Activated naive CD4-positive, alpha-beta T cell treated with anti-CD3 and anti-CD28 coated beads, Interleukin-2, amount 50 U/mL, for 24 hours (primary cell): ENCODE measurements at regions not wholly inside any gene's neighbourhood (a gene's known extent, or its start where the extent isn't known, plus 50 kb on each side); places are given as distances from the start of the nearest gene placed in this dataset.

ENCODE experiments used
- H3K27ac Mint-ChIP-seq: one replicate; pipeline ENCODE4 v1.8.0; 2021; ENCODE audit warnings: mild to moderate bottlenecking, mixed read lengths
- H3K27me3 Mint-ChIP-seq: one replicate; pipeline ENCODE4 v1.8.0; 2021; ENCODE audit warnings: mixed read lengths
- H3K36me3 Mint-ChIP-seq: one replicate; pipeline ENCODE4 v1.8.0; 2021; ENCODE audit warnings: mixed read lengths
- H3K4me1 Mint-ChIP-seq: one replicate; pipeline ENCODE4 v1.8.0; 2021; ENCODE audit warnings: mixed read lengths
- H3K4me3 Mint-ChIP-seq: one replicate; pipeline ENCODE4 v1.8.0; 2021; ENCODE audit warnings: mild to moderate bottlenecking, mixed read lengths
- H3K9me3 Mint-ChIP-seq: one replicate; pipeline ENCODE4 v1.8.0; 2021; ENCODE audit warnings: mixed read lengths

DNA sequence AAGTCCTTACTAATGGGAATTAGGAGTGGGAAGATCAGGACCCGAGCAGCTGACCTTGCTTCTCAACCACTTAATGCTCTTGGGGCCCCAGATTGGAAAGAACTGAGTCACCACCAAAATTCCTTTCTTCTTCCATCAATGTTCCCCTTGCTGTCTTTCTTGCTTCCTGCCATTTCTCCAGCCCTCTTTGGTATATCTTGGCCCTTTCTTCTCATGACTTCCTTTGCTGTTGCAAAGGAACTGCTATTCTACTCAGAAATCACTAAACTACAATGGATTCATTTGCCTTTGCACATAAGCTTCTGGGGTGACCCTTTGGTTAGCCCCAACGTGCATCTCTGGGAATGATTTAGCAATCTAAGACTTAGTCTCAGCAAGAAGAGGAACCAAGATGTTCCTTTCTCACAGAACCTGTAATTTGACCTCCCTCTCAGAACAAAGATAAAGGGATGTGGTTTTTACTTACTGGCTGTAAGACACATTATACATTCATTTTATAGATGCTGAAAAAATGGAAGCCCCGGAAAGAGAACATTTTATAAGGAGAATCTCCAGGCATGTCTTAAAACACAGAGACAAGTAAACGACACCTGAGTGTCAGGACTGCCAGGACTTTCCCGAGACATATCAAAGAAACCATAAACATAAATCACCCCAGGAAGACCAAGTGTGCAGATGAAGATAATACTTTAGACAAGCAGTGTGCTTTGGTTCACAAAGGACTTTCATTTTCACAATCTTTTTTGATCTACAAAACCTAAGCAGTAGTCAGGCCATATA lies 99.0 kb upstream of the TNFAIP3 start:
- no peaks in the 10 kb centered on the region for H3K9me3 Mint-ChIP-seq
- no peaks in the 10 kb centered on the region for H3K27me3 Mint-ChIP-seq
- peak overlapping the region; percentile 56 for H3K4me3 Mint-ChIP-seq
- H3K36me3 Mint-ChIP-seq = no peaks in the 10 kb centered on the region
- H3K27ac Mint-ChIP-seq = peak overlapping the region; percentile 63
- H3K4me1 Mint-ChIP-seq = peaks cover 26% of the 10 kb centered on the region

DNA sequence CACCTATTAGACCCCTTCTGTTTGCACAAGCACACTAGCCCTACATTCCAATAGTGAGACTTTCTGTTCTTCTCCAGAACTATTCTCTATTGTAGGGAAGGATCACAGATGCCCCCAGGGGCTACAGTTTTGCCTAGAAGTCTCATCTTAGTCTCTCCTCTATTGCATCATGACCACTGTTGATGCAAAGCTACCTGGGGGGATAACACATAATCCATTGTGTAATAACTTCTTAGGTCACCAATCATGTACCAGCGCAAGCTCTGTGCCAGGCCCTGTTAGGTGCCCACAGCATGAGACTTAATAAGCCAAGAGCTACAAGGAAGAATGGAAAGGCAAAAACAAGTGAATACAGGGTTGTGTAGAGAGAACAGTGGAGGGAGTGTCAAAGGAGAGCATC lies 98.1 kb upstream of the TNFAIP3 start:
- no peak overlapping the region for H3K4me3 Mint-ChIP-seq
- no peak overlapping the region for H3K27ac Mint-ChIP-seq
- H3K4me1 Mint-ChIP-seq = peaks cover 26% of the 10 kb centered on the region
- no peaks in the 10 kb centered on the region for H3K27me3 Mint-ChIP-seq
- H3K9me3 Mint-ChIP-seq = no peaks in the 10 kb centered on the region
- no peaks in the 10 kb centered on the region for H3K36me3 Mint-ChIP-seq

DNA sequence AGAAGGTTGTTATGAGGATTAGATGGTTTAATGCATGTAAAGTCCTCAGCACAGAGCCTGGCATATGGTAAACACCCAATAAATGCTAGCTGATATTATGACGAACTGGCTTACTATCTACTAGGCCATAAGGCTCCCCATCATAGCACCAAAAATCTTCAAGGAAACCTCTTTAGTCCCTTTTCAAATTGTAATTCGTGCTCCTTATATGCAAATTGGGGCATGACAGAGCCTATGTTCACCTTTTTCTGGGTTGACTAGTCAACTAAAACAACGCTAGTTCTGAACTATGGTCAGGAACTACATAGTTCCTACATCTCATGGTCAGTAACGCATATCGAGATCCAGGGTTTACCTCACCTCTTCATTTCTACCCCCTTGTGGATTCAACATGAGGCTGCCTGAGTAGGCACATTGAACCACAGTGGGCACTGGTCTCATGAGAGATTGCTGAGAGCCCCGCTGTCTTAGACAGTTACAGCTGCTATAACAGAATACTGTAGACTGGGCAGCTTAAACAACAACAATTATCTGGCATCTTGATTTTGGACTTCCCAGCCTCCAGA lies 97.2 kb upstream of the TNFAIP3 start:
- Mint-ChIP-seq H3K9me3 (no peaks in the 10 kb centered on the region), H3K4me3 (no peak overlapping the region), H3K36me3 (no peaks in the 10 kb centered on the region), H3K27ac (no peak overlapping the region), H3K4me1 (peaks cover 26% of the 10 kb centered on the region), H3K27me3 (no peaks in the 10 kb centered on the region)

DNA sequence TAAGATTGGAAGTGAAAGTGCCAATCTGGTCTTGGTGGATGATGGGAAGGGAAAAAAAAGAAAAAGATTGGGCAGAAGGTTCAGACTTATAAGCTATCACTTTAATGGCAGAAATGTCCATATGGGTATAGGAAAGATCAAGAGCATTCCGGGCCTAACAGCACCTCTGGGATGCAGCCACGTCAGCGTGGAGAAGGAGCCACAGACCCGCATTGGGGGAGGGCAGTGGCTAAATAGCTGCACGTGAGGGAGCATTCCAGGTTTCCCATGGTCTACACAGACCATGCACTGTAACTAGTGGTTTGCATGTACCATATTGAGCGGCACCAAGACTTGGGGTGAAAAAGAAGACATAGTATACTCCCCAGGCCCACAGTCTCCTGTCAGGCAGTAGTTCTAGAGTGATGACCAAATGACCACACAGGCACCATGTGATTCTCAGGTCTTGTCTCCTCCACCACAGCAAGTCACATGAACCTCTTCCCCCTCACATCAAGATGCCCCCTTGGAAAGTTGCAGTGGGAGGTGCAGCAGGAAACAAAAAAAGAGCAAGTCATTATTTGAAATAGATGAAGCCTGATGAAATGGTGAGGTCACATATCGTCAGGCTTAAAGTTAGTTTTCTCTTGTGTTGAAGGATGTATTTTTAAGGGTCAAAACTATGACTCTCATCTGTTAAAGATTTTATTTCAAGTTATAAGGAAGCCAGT lies 94.4 kb upstream of the TNFAIP3 start:
- no peaks in the 10 kb centered on the region for H3K9me3 Mint-ChIP-seq
- H3K4me3 Mint-ChIP-seq = no peak overlapping the region
- peaks cover 16% of the 10 kb centered on the region for H3K4me1 Mint-ChIP-seq
- no peak overlapping the region for H3K27ac Mint-ChIP-seq
- no peaks in the 10 kb centered on the region for H3K27me3 Mint-ChIP-seq
- H3K36me3 Mint-ChIP-seq = no peaks in the 10 kb centered on the region

DNA sequence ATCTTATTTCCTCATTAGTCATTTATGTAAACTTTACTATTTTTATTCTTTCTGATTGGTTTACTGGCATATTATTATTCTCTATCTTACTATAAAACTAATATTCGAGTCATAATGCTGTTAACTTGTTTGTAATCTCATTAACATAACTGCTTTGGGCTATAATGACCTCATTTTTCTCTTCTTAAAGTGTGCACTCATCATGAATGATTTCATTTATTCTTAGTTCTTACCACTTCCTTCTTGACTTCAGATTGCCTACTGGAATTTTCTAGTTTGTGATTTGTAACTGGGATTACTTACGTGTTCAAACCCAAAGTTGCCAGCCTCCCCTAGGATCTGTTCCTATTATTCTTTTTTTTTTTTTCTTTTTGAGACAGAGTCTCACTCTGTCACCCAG lies 91.8 kb upstream of the TNFAIP3 start:
- Mint-ChIP-seq H3K4me3 (no peak overlapping the region), H3K9me3 (no peaks in the 10 kb centered on the region), H3K4me1 (no peaks in the 10 kb centered on the region), H3K27me3 (no peaks in the 10 kb centered on the region), H3K36me3 (no peaks in the 10 kb centered on the region), H3K27ac (no peak overlapping the region)

DNA sequence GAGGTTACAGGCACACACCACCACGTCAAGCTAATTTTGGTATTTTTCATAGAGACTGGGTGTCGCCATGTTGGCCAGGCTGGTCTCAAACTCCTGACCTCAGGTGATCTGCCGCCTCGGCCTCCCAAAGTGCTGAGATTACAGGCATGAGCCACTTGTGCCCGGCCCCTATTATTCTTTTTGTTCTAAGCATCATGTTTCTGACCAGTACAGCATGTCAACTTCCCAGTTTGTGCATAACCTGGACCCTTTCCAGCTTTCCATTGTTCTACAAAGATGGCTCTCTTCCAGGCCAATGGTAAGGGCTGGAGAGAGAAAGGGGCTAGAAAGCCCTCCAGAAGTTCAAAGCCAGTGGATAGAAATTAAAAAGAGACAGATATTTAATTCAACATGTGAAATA lies 91.3 kb upstream of the TNFAIP3 start:
- Mint-ChIP-seq H3K27ac (no peak overlapping the region), H3K36me3 (no peaks in the 10 kb centered on the region), H3K4me3 (no peak overlapping the region), H3K9me3 (no peaks in the 10 kb centered on the region), H3K27me3 (no peaks in the 10 kb centered on the region), H3K4me1 (no peaks in the 10 kb centered on the region)

DNA sequence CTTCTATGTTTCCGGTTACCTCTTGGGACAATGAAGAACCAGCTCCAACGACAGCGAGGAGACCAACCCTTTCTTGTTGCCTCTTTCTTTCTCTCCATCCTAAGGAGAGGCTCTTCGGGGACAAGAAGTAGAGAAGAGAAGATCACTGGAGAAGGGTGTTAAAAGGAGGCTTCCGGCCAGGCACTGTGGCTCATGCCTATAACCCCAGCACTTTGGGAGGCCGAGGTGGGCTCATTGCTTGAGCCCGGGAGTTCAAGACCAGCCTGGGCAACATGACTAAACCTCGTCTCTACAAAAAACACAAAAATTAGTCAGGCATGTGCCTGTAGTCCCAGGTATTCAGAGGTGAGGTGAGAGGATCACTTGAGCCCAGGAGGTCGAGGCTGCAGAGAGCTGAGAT lies 90.8 kb upstream of the TNFAIP3 start:
- H3K27me3 Mint-ChIP-seq = no peaks in the 10 kb centered on the region

DNA sequence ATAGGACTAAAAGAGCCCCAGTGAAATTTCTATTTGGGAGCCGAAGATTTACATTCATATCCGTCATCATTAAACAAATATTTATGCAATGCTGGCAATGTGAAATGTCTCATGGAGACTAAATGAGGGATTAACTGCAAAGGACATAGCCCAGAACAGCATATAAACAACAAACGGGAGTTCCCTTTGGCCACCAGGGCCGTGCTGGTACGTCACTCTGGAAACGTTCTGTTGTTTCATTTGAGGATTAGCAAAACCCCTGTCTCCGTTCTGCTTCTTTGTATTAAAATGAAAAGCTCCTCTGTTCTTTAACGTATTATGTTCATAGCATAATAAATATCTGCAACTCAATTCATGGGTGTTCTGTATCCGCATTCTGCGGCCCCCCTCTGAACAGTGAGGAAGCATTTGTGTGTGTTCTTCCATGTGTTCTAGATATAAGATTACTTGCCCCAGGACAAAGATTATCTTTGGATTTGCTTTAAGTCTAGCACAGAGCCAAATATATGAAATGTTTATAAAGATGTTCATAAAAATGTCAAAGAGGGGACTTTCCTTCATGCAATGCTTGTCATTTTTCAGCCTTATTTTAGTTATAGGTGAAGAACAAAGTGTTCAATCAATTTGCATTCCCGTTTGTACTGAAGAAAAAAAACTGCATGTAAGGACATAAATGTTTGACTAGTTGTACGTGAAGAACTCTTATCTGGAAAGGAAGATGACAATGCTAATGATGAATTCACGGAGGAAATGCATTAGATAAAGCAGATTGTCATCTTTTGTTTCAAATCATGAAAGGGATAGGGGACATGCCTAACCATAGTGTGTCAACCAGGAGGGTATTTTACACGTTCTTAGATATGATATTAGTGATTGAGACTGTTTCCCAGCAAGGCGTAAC lies 90.0 kb upstream of the TNFAIP3 start:
- Mint-ChIP-seq H3K9me3 (no peaks in the 10 kb centered on the region), H3K27ac (no peak overlapping the region), H3K36me3 (no peaks in the 10 kb centered on the region), H3K4me1 (no peaks in the 10 kb centered on the region), H3K27me3 (no peaks in the 10 kb centered on the region), H3K4me3 (no peak overlapping the region)

More for the DNA sequence above, 90.8 kb upstream of the TNFAIP3 start:
- Mint-ChIP-seq H3K27ac (no peak overlapping the region), H3K4me3 (no peak overlapping the region), H3K9me3 (no peaks in the 10 kb centered on the region), H3K4me1 (no peaks in the 10 kb centered on the region), H3K36me3 (no peaks in the 10 kb centered on the region)

DNA sequence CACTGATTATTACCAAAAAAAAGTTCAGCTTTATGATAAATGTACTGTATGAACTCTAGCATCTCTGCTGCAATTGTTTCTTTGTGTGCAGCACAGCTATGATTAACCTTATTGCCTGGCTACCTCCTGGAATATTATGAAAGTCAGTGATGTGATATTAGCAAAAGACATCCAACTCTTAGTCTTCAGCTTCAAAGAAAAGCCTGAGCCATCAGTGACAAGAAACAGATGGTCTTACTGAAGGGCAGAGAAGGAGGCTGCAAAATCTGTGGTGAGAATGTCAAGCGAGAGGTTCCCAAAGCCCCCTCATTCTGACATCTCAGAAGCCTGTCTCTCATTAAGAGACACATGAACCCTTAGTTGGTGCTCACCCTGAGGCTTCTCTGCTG lies 89.4 kb upstream of the TNFAIP3 start:
- no peak overlapping the region for H3K4me3 Mint-ChIP-seq

DNA sequence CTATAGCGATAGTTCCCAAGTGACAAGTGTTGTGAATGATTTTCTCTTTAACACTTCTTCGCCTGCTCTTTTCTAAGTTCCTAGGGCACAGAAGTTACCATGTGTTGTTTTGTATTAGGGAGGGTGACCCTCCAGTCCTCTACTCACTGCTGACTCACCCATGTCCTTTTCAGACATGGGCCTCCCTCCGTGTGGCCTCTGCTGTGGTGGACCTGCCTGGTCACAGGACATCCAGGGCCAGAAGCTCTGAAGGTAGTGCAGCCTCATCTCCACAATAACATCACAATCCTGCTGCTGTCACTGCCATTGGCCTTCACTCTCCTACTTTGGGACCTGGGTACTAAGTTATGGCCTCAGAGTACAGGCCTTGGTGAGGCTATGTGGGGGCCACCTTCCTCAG lies 87.1 kb upstream of the TNFAIP3 start:
- H3K36me3 Mint-ChIP-seq = no peaks in the 10 kb centered on the region
- no peaks in the 10 kb centered on the region for H3K27me3 Mint-ChIP-seq
- H3K9me3 Mint-ChIP-seq = no peaks in the 10 kb centered on the region
- no peak overlapping the region for H3K4me3 Mint-ChIP-seq
- H3K4me1 Mint-ChIP-seq = no peaks in the 10 kb centered on the region
- no peak overlapping the region for H3K27ac Mint-ChIP-seq

More for the DNA sequence above, 89.4 kb upstream of the TNFAIP3 start:
- Mint-ChIP-seq H3K36me3 (no peaks in the 10 kb centered on the region), H3K9me3 (no peaks in the 10 kb centered on the region), H3K4me1 (no peaks in the 10 kb centered on the region), H3K27me3 (no peaks in the 10 kb centered on the region), H3K27ac (no peak overlapping the region)

DNA sequence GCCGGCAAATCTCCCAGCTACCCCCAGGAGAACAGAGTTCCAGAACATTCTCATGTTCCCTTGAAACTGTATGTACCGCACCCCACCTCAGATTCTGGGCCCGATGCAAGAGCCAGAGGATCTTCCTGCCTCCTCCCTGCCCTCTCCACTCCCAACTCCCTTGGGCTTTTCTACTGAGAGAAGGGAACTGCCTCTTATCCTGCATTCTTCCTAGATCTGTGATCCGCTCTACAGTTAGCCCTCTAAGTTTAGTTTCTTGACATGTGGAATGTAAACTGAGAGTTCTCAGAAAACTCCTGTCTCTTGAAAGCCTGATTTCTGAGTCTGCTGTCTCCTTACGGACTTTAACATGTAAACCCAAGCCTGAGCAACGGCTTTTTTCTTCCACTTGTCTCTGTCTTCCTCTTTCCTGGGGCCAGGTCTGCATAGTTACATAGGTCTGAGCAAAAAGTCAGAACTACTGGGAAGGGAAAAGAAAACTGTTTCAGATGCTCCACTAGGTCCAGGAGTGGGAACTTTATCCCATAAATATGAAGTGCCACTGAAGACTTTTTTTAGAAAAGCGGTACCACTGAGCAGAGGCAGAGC lies 86.5 kb upstream of the TNFAIP3 start:
- H3K27me3 Mint-ChIP-seq = no peaks in the 10 kb centered on the region
- H3K4me1 Mint-ChIP-seq = no peaks in the 10 kb centered on the region
- no peaks in the 10 kb centered on the region for H3K36me3 Mint-ChIP-seq
- no peaks in the 10 kb centered on the region for H3K9me3 Mint-ChIP-seq
- H3K4me3 Mint-ChIP-seq = no peak overlapping the region
- no peak overlapping the region for H3K27ac Mint-ChIP-seq

DNA sequence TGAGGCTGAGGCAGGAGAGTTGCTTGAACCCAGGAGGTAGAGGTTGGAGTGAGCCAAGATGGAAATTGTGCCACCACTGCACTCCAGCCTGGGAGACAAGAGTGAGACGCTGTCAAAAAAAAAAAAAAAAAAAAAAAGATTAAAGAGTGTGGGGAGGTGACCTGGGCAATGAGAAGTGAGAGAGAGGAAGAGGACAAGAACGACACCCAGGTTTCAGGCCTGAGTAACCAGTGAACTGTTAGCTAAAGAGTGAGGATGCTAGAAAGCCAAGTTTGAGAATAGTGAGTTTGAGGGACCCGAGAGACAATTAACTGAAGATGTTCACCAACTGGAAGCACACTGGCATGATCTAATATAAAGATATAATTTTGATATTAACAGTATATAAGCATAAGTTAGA lies 85.4 kb upstream of the TNFAIP3 start:
- no peaks in the 10 kb centered on the region for H3K4me1 Mint-ChIP-seq
- H3K36me3 Mint-ChIP-seq = no peaks in the 10 kb centered on the region
- H3K4me3 Mint-ChIP-seq = no peak overlapping the region
- H3K27ac Mint-ChIP-seq = no peak overlapping the region
- no peaks in the 10 kb centered on the region for H3K27me3 Mint-ChIP-seq
- H3K9me3 Mint-ChIP-seq = no peaks in the 10 kb centered on the region

DNA sequence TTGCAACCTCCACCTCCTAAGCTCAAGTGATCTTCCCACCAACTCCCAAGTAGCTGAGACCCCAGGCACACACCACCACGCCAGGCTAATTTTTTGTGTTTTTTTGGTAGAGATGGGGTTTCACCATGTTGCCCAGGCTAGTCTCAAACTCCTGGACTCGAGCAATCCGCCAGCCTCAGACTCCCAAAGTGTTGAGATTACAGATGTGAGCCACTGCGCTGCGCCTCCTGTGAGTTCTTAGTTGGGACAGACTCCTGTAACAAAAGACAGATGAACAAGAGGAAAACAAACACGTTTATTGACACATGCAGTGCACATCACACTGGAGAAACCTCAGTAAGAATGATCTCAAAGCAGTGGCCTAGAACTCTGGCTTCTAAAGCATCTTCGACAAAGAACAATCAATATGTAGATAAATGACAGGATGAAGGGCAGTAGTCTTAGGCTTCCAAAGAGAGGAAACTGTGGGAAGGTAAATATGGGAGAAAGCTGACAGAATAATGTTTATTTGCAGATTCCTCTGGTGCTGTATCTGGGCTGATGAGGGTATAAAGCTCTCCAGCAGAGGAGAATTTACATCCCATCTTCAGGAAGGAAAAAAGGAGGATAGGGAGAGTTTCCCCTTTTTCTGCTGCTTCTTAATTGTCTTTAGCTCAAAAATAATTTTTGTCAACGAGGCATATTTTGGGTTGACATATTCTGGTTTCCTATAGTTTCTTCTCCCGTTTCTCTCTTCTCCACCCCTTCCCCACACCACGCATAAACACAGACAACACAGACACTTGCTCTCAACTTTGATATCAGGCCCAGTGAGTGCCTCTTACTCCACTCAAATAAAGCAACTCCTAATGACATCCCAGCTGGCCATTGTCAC lies 84.7 kb upstream of the TNFAIP3 start:
- Mint-ChIP-seq H3K4me3 (no peak overlapping the region), H3K4me1 (no peaks in the 10 kb centered on the region), H3K27me3 (no peaks in the 10 kb centered on the region), H3K9me3 (no peaks in the 10 kb centered on the region), H3K27ac (no peak overlapping the region), H3K36me3 (no peaks in the 10 kb centered on the region)

DNA sequence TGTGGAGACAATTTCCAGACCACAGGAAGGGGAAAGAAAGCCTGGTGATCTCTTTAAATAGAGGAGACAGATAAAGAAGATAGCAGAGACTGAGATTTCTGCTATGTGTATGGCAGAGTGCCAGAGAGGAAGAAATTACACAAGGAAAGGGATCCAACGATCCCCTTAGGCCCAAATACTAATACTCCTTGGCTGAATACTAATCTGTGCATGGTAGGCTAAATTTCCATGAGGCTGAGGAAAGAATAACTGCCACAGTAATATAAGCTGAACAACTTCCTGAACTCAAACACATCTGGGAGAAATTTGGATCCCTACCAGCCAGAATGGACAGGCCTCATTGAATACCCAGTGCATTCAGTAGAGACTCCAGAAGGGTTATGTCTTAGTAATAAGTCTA lies 83.3 kb upstream of the TNFAIP3 start:
- H3K9me3 Mint-ChIP-seq = no peaks in the 10 kb centered on the region
- H3K36me3 Mint-ChIP-seq = no peaks in the 10 kb centered on the region
- no peak overlapping the region for H3K4me3 Mint-ChIP-seq
- H3K27me3 Mint-ChIP-seq = no peaks in the 10 kb centered on the region
- H3K4me1 Mint-ChIP-seq = no peaks in the 10 kb centered on the region
- H3K27ac Mint-ChIP-seq = no peak overlapping the region
